HCT116 (cell line): ENCODE measurements at regions not wholly inside any gene's neighbourhood (a gene's known extent, or its start where the extent isn't known, plus 50 kb on each side); places are given as distances from the start of the nearest gene placed in this dataset.
"Not testable (repeated sequence)": the region's sequence is repeated elsewhere in the genome, so short reads cannot be mapped to it uniquely, and the experiment has no call there.

Experiments used
- ATAC-seq: fragments of 200-7000 bp; cut with Tn5 transposase; 2 replicates; pipeline ENCODE4 v1.9.1; 2020; ENCODE audit warnings: mild to moderate bottlenecking, moderate library complexity
- BruUV-seq: library from RNA; stranded (reverse); fragments of 400-500 nt; replicated peaks from 2 replicates; lab custom pipeline; 2021; lab: Mats Ljungman, UMichigan
- CTCF ChIA-PET: fragments of 300-600 bp; sonication (Branson Sonifier 250); formaldehyde crosslinking; loops from one replicate; lab custom pipeline; 2021; ENCODE audit warnings: antibody characterized with exemption; lab: Charles Lee
- POLR2A ChIA-PET: fragments of 300-600, 350-600 bp; sonication (Branson Sonifier 250); formaldehyde crosslinking; loops from one replicate; lab custom pipeline; 2021; ENCODE audit warnings: antibody characterized with exemption; lab: Charles Lee
- RAD21 ChIA-PET, 2 experiments: fragments of 300-600 bp; sonication (Branson Sonifier 250); formaldehyde crosslinking; loops; one replicate each; lab custom pipeline; 2023; ENCODE audit warnings: low total read pairs in 2 of 2; ENCODE audit not compliant: uncharacterized antibody in 2 of 2, unreplicated experiment in 2 of 2, low non-redundant PET in 1 of 2; lab: Charles Lee
- DNase-seq: peaks from one replicate; pipeline ENCODE4 v3.0.0-alpha.2; 2010; ENCODE audit warnings: low read depth, low spot score
- H2AFZ ChIP-seq: fragments of 200-600 bp; shearing (Covaris generic), sonication (generic); 2 replicates; pipeline ENCODE4 v1.6.1; 2017; ENCODE audit warnings: low read depth, mixed run types, mixed read lengths, antibody characterized with exemption, low read length; ENCODE audit not compliant: poor library complexity, severe bottlenecking
- H3K27ac ChIP-seq: 2 replicates; pipeline ENCODE4 v1.5.1; 2012; ENCODE audit warnings: low read depth, low read length
- H3K27me3 ChIP-seq: fragments of 200-600 bp; sonication (generic); 2 replicates; pipeline ENCODE4 v1.6.1; 2016; ENCODE audit warnings: mixed run types, low read length, mixed read lengths; ENCODE audit not compliant: insufficient read depth
- H3K36me3 ChIP-seq, 2 experiments: fragments of 200-500 bp in 1 of 2; fragments of 200-600 bp in 1 of 2; sonication (Bioruptor generic) in 1 of 2; sonication (generic) in 1 of 2; 2 replicates each; pipeline versions ENCODE4 v1.5.1 to v1.6.1; 2014 to 2016; ENCODE audit warnings: low read length in 2 of 2, inconsistent platforms in 1 of 2, mixed read lengths in 1 of 2, mixed run types in 1 of 2; ENCODE audit not compliant: insufficient read depth in 2 of 2, control insufficient read depth in 1 of 2
- H3K4me1 ChIP-seq, 2 experiments: fragments of 200-600 bp in 1 of 2; sonication (generic) in 1 of 2; 2 replicates each; pipeline versions ENCODE4 v1.5.1 to v1.6.1; 2012 to 2017; ENCODE audit warnings: low read length in 2 of 2, inconsistent platforms in 1 of 2, mild to moderate bottlenecking in 1 of 2, mixed read lengths in 1 of 2, mixed run types in 1 of 2, moderate library complexity in 1 of 2; ENCODE audit not compliant: insufficient read depth in 2 of 2, control insufficient read depth in 1 of 2
- H3K4me2 ChIP-seq: fragments of 200-600 bp; sonication (generic); 2 replicates; pipeline ENCODE4 v1.6.1; 2017; ENCODE audit warnings: mixed run types, low read length, mixed read lengths
- H3K4me3 ChIP-seq, 2 experiments: fragments of 200-600 bp in 1 of 2; sonication (generic) in 1 of 2; replicated peaks in 1 of 2; 2 replicates each; pipeline ENCODE4 v1.5.1; 2011 to 2016; ENCODE audit warnings: low read length in 2 of 2, control low read depth in 1 of 2, low read depth in 1 of 2, mild to moderate bottlenecking in 1 of 2, mixed read lengths in 1 of 2, mixed run types in 1 of 2
- H3K79me2 ChIP-seq: fragments of 200-600 bp; sonication (generic); 2 replicates; pipeline ENCODE4 v1.6.1; 2017; ENCODE audit warnings: mild to moderate bottlenecking, mixed run types, low read length, moderate library complexity, mixed read lengths; ENCODE audit not compliant: insufficient read depth
- H3K9ac ChIP-seq: fragments of 200-600 bp; sonication (generic); 2 replicates; pipeline ENCODE4 v1.6.1; 2016; ENCODE audit warnings: low read length, mixed read lengths
- H3K9me2 ChIP-seq: fragments of 200-600 bp; sonication (generic), shearing (Covaris generic); 2 replicates; pipeline ENCODE4 v1.6.1; 2017; ENCODE audit warnings: mixed run types, mild to moderate bottlenecking, moderate library complexity; ENCODE audit not compliant: insufficient read depth
- H3K9me3 ChIP-seq, 2 experiments: fragments of 200-500 bp in 1 of 2; fragments of 200-600 bp in 1 of 2; sonication (Bioruptor generic) in 1 of 2; sonication (generic) in 1 of 2; 2 replicates each; pipeline ENCODE4 v1.6.1; 2014 to 2017; ENCODE audit warnings: low read length in 2 of 2, mixed read lengths in 2 of 2, inconsistent platforms in 1 of 2, low read depth in 1 of 2, mild to moderate bottlenecking in 1 of 2, mixed run types in 1 of 2, moderate library complexity in 1 of 2; ENCODE audit not compliant: control insufficient read depth in 1 of 2, insufficient read depth in 1 of 2
- H4K20me1 ChIP-seq: fragments of 200-600 bp; sonication (generic), shearing (Covaris generic); 2 replicates; pipeline ENCODE4 v1.6.1; 2017; ENCODE audit warnings: mixed run types, mild to moderate bottlenecking, moderate library complexity; ENCODE audit not compliant: insufficient read depth
- MAX ChIP-seq: IDR thresholded peaks from 2 replicates; pipeline ENCODE4 v1.6.1; 2012
- RAD21 ChIP-seq: IDR thresholded peaks from 2 replicates; pipeline ENCODE4 v1.6.1; 2012; ENCODE audit warnings: low read depth, mild to moderate bottlenecking
- REST ChIP-seq: IDR thresholded peaks from 2 replicates; pipeline ENCODE4 v1.6.1; 2012; ENCODE audit warnings: low read depth
- SRF ChIP-seq: IDR thresholded peaks from 2 replicates; pipeline ENCODE4 v1.6.1; 2012; ENCODE audit warnings: low read depth
- ZFX ChIP-seq: fragments of 450-650 bp; IDR thresholded peaks from 2 replicates; pipeline ENCODE4 v1.6.1; 2017
- intact Hi-C: fragments of 100-400 bp; cut with micrococcal nuclease; formaldehyde crosslinking; loops from 2 replicates; pipeline ENCODE4 v1.10.0; 2022

- H3K9ac ChIP-seq, H3K27me3 ChIP-seq, POLR2A ChIA-PET, H3K4me3 ChIP-seq, H3K9me3 ChIP-seq, H3K4me1 ChIP-seq, CTCF ChIA-PET, BruUV-seq, ATAC-seq, H4K20me1 ChIP-seq, H3K9me2 ChIP-seq, H3K36me3 ChIP-seq, intact Hi-C loops, H2AFZ ChIP-seq, DNase-seq, H3K27ac ChIP-seq, H3K79me2 ChIP-seq, H3K4me2 ChIP-seq, RAD21 ChIA-PET: not testable (repeated sequence)
- TF ChIP-seq RAD21 = 0 out of 2 replicates have a peak, but pooled peaks have one; percentile 2
These were observed 174.9 kb downstream of the DPY19L2 start for GRCh38 chr12:63493357-63493756.

GRCh38 chr12:63480186-63480585, 188.1 kb downstream of the DPY19L2 start:
- ATAC-seq (no peak), DNase-seq (no peak)
- Histone ChIP-seq H4K20me1 (no peaks in the 10 kb centered on the region), H3K9ac (no peak overlapping the region), H3K27ac (no peak overlapping the region), H3K9me2 (no peaks in the 10 kb centered on the region), H3K79me2 (no peaks in the 10 kb centered on the region), H3K27me3 (no peaks in the 10 kb centered on the region), H2AFZ (no peak overlapping the region), H3K36me3 (no peaks in the 10 kb centered on the region), H3K4me2 (no peak overlapping the region), H3K4me1 (no peaks in the 10 kb centered on the region), H3K9me3 (no peaks in the 10 kb centered on the region), H3K4me3 (no peak overlapping the region)
- intact Hi-C loops = no loop called here
- ChIA-PET RAD21 (no interaction called here), CTCF (no interaction called here), POLR2A (no interaction called here)
- no TSS peak for BruUV-seq
- TF ChIP-seq MAX (no peak), SRF (no peak), REST (no peak), ZFX (no peak)
